HEK293 (cell line): ENCODE measurements at regions not wholly inside any gene's neighbourhood (a gene's known extent, or its start where the extent isn't known, plus 50 kb on each side); places are given as distances from the start of the nearest gene placed in this dataset.

Experiments
- CTCF ChIA-PET: fragments of 350-600 bp; formaldehyde crosslinking; extraction: SDS; loops from one replicate; lab custom pipeline; 2021; ENCODE audit warnings: antibody characterized with exemption; lab: Yijun Ruan, JAX
- POLR2A ChIA-PET: fragments of 300-600 bp; formaldehyde crosslinking; extraction: SDS; loops from one replicate; lab custom pipeline; 2020; ENCODE audit warnings: antibody characterized with exemption, inconsistent platforms; lab: Yijun Ruan, JAX
- H3K27ac ChIP-seq: fragments of 200-500 bp; sonication (Bioruptor generic); 2 replicates; pipeline ENCODE4 v1.5.1; 2014; ENCODE audit warnings: low read depth, low read length, control low read depth, inconsistent platforms; ENCODE audit errors: extremely low read depth
- H3K36me3 ChIP-seq, 2 experiments: fragments of 200-500 bp in 1 of 2; sonication (Bioruptor generic) in 1 of 2; 1 replicate in 1 of 2; 2 replicates in 1 of 2; pipeline ENCODE4 v1.5.1; 2014 to 2017; ENCODE audit warnings: inconsistent platforms in 2 of 2, low read length in 2 of 2; ENCODE audit not compliant: control insufficient read depth in 2 of 2, insufficient read depth in 1 of 2
- H3K4me1 ChIP-seq: fragments of 200-500 bp; sonication (Bioruptor generic); 2 replicates; pipeline ENCODE4 v1.5.1; 2014; ENCODE audit warnings: mild to moderate bottlenecking, low read length, inconsistent platforms; ENCODE audit not compliant: control insufficient read depth, insufficient read depth
- H3K4me3 ChIP-seq: 2 replicates; pipeline ENCODE4 v1.5.1; 2011; ENCODE audit warnings: low read depth, mild to moderate bottlenecking, control low read depth, low read length, moderate library complexity
- H3K9me3 ChIP-seq: fragments of 200-500 bp; sonication (Bioruptor generic); 2 replicates; pipeline ENCODE4 v1.5.1; 2014; ENCODE audit warnings: low read depth, low read length, inconsistent platforms; ENCODE audit not compliant: control insufficient read depth, insufficient read depth
- IKZF3 ChIP-seq: fragments of 450-650 bp; IDR thresholded peaks from 2 replicates; pipeline ENCODE4 v1.5.0; 2018; ENCODE audit warnings: missing biosample characterization, mild to moderate bottlenecking, missing genetic modification characterization, moderate library complexity
- KLF7 ChIP-seq: fragments of 450-650 bp; formaldehyde crosslinking; IDR thresholded peaks from 2 replicates; pipeline ENCODE4 v1.5.1; 2016; ENCODE audit warnings: missing biosample characterization, missing genetic modification characterization, borderline replicate concordance
- KLF8 ChIP-seq: fragments of 450-650 bp; formaldehyde crosslinking; IDR thresholded peaks from 2 replicates; pipeline ENCODE4 v1.5.1; 2016; ENCODE audit warnings: missing biosample characterization, missing genetic modification characterization
- KLF9 ChIP-seq: fragments of 450-650 bp; formaldehyde crosslinking; IDR thresholded peaks from 2 replicates; pipeline ENCODE4 v1.5.1; 2016; ENCODE audit warnings: missing biosample characterization, missing genetic modification characterization, low read depth
- OVOL3 ChIP-seq: fragments of 450-650 bp; formaldehyde crosslinking; IDR thresholded peaks from 2 replicates; pipeline ENCODE4 v1.5.1; 2016; ENCODE audit warnings: missing biosample characterization, missing genetic modification characterization
- REPIN1 ChIP-seq: fragments of 450-650 bp; formaldehyde crosslinking; IDR thresholded peaks from 2 replicates; pipeline ENCODE4 v1.5.1; 2017; ENCODE audit warnings: missing biosample characterization, missing genetic modification characterization, low read depth
- TCF7L2 ChIP-seq: IDR thresholded peaks from 2 replicates; pipeline ENCODE4 v1.6.1; 2011; ENCODE audit warnings: low read depth, mild to moderate bottlenecking, inconsistent platforms, low read length, moderate library complexity, borderline replicate concordance
- YY1 ChIP-seq: fragments of 450-650 bp; formaldehyde crosslinking; IDR thresholded peaks from 2 replicates; pipeline ENCODE4 v1.5.1; 2018; ENCODE audit warnings: missing biosample characterization, missing genetic modification characterization
- ZBTB17 ChIP-seq: fragments of 450-650 bp; formaldehyde crosslinking; IDR thresholded peaks from 2 replicates; pipeline ENCODE4 v1.5.1; 2016; ENCODE audit warnings: missing biosample characterization, missing genetic modification characterization
- ZBTB21 ChIP-seq: fragments of 450-650 bp; formaldehyde crosslinking; IDR thresholded peaks from 2 replicates; pipeline ENCODE4 v1.5.1; 2017; ENCODE audit warnings: missing biosample characterization, missing genetic modification characterization
- ZNF121 ChIP-seq: fragments of 450-650 bp; formaldehyde crosslinking; IDR thresholded peaks from 2 replicates; pipeline ENCODE4 v1.5.1; 2016; ENCODE audit warnings: missing biosample characterization, missing genetic modification characterization
- ZNF133 ChIP-seq: fragments of 450-650 bp; formaldehyde crosslinking; IDR thresholded peaks from 2 replicates; pipeline ENCODE4 v1.5.1; 2016; ENCODE audit warnings: missing biosample characterization, missing genetic modification characterization
- ZNF18 ChIP-seq: fragments of 450-650 bp; formaldehyde crosslinking; IDR thresholded peaks from 2 replicates; pipeline ENCODE4 v1.5.1; 2016; ENCODE audit warnings: missing biosample characterization, missing genetic modification characterization
- ZNF2 ChIP-seq: fragments of 450-650 bp; formaldehyde crosslinking; IDR thresholded peaks from 2 replicates; pipeline ENCODE4 v1.5.1; 2016; ENCODE audit warnings: missing biosample characterization, missing genetic modification characterization
- ZNF211 ChIP-seq: fragments of 450-650 bp; formaldehyde crosslinking; IDR thresholded peaks from 2 replicates; pipeline ENCODE4 v1.5.1; 2016; ENCODE audit warnings: low read depth, missing biosample characterization, missing genetic modification characterization
- ZNF274 ChIP-seq, 2 experiments: fragments of 200-500 bp in 1 of 2; fragments of 450-650 bp in 1 of 2; sonication (Bioruptor generic) in 1 of 2; formaldehyde crosslinking in 1 of 2; IDR thresholded peaks; 2 replicates each; pipeline versions ENCODE4 v1.5.1 to v1.6.1; 2014 to 2016; ENCODE audit warnings: borderline replicate concordance in 1 of 2, inconsistent platforms in 1 of 2, low read length in 1 of 2, missing biosample characterization in 1 of 2, missing genetic modification characterization in 1 of 2
- ZNF302 ChIP-seq: fragments of 450-650 bp; formaldehyde crosslinking; IDR thresholded peaks from 2 replicates; pipeline ENCODE4 v1.5.1; 2016; ENCODE audit warnings: missing biosample characterization, missing genetic modification characterization, low read depth
- ZNF449 ChIP-seq: fragments of 450-650 bp; formaldehyde crosslinking; IDR thresholded peaks from 2 replicates; pipeline ENCODE4 v1.5.1; 2017; ENCODE audit warnings: missing biosample characterization, mild to moderate bottlenecking, missing genetic modification characterization, moderate library complexity
- ZNF513 ChIP-seq: fragments of 450-650 bp; IDR thresholded peaks from 2 replicates; pipeline ENCODE4 v1.5.1; 2018; ENCODE audit warnings: missing biosample characterization, missing genetic modification characterization
- ZNF558 ChIP-seq: fragments of 450-650 bp; formaldehyde crosslinking; IDR thresholded peaks from 2 replicates; pipeline ENCODE4 v1.5.1; 2016; ENCODE audit warnings: missing biosample characterization, missing genetic modification characterization
- ZNF561 ChIP-seq: fragments of 450-650 bp; IDR thresholded peaks from 2 replicates; pipeline ENCODE4 v1.5.1; 2018; ENCODE audit warnings: missing biosample characterization, missing genetic modification characterization, borderline replicate concordance
- ZNF585B ChIP-seq: fragments of 450-650 bp; formaldehyde crosslinking; IDR thresholded peaks from 2 replicates; pipeline ENCODE4 v1.5.1; 2016; ENCODE audit warnings: missing biosample characterization, missing genetic modification characterization
- ZNF707 ChIP-seq: fragments of 450-650 bp; formaldehyde crosslinking; IDR thresholded peaks from 2 replicates; pipeline ENCODE4 v1.5.1; 2016; ENCODE audit warnings: missing biosample characterization, missing genetic modification characterization
- ZSCAN4 ChIP-seq: fragments of 450-650 bp; formaldehyde crosslinking; IDR thresholded peaks from 2 replicates; pipeline ENCODE4 v1.5.1; 2017; ENCODE audit warnings: missing biosample characterization, missing genetic modification characterization
- ZXDB ChIP-seq: fragments of 450-650 bp; formaldehyde crosslinking; IDR thresholded peaks from 2 replicates; pipeline ENCODE4 v1.5.1; 2016; ENCODE audit warnings: missing biosample characterization, missing genetic modification characterization

- no peak for TF ChIP-seq TCF7L2
- TF ChIP-seq YY1 (tag by site-specific recombination), result no peak
- TF ChIP-seq ZNF585B (tag by site-specific recombination), result no peak
- no peak for TF ChIP-seq KLF7 (tag by site-specific recombination)
- no peak for TF ChIP-seq KLF9 (tag by site-specific recombination)
- no peak for TF ChIP-seq ZNF513 (tag by site-specific recombination)
- no peak for TF ChIP-seq IKZF3 (tag by site-specific recombination)
- no peak for TF ChIP-seq ZNF302
- TF ChIP-seq ZNF211, result no peak
- TF ChIP-seq, all 188 proteins: peak for 0
Measured at GRCh38 chrX:5752831-5753230, 475.8 kb downstream of the NLGN4X start (continued).

- Histone ChIP-seq H3K9me3 (no peaks in the 10 kb centered on the region), H3K4me3 (no peak overlapping the region), H3K27ac (no peak overlapping the region), H3K4me1 (no peaks in the 10 kb centered on the region), H3K36me3 (no peaks in the 10 kb centered on the region)
- ChIA-PET POLR2A (no interaction called here), CTCF (no interaction called here)
- TF ChIP-seq ZXDB (no peak), ZNF561 (tag by site-specific recombination) (no peak), ZNF121 (no peak)
Measured at GRCh38 chrX:5748586-5749150, 480.0 kb downstream of the NLGN4X start.

GRCh38 chrX:5746231-5746630, 482.4 kb downstream of the NLGN4X start:
- H3K4me1 ChIP-seq, result no peaks in the 10 kb centered on the region
- TF ChIP-seq ZBTB21 (tag by site-specific recombination) (no peak), ZNF558 (no peak), REPIN1 (no peak), ZNF18 (tag by site-specific recombination) (no peak), ZNF2 (no peak), ZNF274 (IDR thresholded peaks at IDR 0.05; ENCODE audit: low read length) (no peak), ZNF274 (tag by site-specific recombination; IDR thresholded peaks at IDR 0.05; ENCODE audit: borderline replicate concordance) (no peak), KLF8 (tag by site-specific recombination) (no peak), ZNF133 (tag by site-specific recombination) (no peak), OVOL3 (no peak), ZSCAN4 (tag by site-specific recombination) (no peak), ZBTB17 (tag by site-specific recombination) (no peak), ZNF707 (tag by site-specific recombination) (no peak), ZNF449 (tag by site-specific recombination) (no peak)
- POLR2A ChIA-PET, result no interaction called here
- no peaks in the 10 kb centered on the region for H3K9me3 ChIP-seq
- CTCF ChIA-PET, result interaction anchor here (0.6 kb wide), 1 partner anchor 275 kb away, joined by 4 read pairs; no protein-coding TSS in a partner anchor
- H3K27ac ChIP-seq, result no peak overlapping the region
- H3K36me3 ChIP-seq, result no peaks in the 10 kb centered on the region
- no peak overlapping the region for H3K4me3 ChIP-seq
